HG03135 (cell line): ENCODE measurements at regions not wholly inside any gene's neighbourhood (a gene's known extent, or its start where the extent isn't known, plus 50 kb on each side); places are given as distances from the start of the nearest gene placed in this dataset.
"Not testable (repeated sequence)": the region's sequence is repeated elsewhere in the genome, so short reads cannot be mapped to it uniquely, and the experiment has no call there.

ENCODE experiments used
- ATAC-seq: cut with Tn5 transposase; IDR thresholded peaks from one replicate; pipeline ENCODE4 v1.9.1; 2021; ENCODE audit warnings: mild to moderate bottlenecking, moderate library complexity; ENCODE audit not compliant: unreplicated experiment

- ATAC-seq, result no peak
Measured at GRCh38 chr6:67175101-67175500, 1460.0 kb upstream of the ADGRB3 start.

DNA sequence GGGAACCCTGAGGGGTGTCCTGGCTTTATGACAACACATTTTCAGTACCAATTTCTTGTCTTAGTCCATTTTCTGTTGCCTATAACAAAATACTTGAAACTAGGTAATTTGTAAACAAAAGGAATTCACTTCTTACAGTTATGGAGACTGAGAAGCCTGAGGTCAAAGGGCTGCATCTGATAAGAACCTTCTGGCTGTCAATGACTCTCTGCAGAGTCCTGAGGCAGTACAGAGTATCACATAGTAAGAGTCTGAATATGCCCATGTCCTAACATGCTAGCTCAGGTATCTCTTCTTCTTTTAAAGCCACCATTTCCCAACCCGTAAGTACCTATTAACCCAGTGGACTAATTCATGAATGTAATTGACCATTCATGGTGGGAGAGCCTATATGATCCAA lies 1458.6 kb upstream of the EYS start:
- no peak for ATAC-seq

DNA sequence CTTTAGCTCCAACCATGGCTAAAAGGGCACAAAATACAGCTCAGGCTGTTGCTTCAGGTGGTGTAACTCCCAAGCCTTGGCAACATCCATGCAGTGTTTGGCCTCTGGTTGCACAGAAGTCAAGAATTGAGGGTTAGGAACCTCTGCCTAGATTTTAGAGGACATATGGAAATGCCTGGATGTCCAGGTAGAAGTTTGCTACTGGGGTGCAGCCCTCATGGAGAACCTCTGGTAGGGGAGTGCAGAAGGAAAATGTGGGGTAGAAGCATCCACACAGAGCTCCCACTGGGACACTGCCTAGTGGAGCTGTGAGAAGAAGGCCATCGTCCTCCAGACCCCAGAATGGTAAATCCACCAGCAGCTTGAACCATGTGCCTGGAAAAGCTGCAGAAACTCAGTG lies 1453.8 kb upstream of the EYS start:
- ATAC-seq, result no peak

DNA sequence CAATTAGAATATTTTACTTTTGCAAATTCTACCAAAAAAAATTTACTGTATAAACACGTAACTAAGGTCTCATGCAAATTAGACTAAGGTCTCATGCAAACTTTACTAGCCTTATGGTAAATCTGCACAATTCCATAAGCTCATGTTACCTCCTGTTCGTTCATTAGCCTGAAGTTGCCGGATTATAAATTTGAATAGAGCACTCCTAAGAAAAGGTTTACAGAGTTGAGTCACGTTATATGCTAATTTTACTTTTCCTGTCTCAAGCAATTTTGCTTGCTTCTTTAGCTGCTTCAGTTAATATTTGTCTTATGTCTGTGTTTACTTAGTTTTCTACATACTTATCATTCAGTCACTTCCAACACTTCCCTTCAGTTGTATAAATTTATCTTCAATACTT lies 1434.0 kb upstream of the EYS start:
- no peak for ATAC-seq

GRCh38 chr6:67133973-67134372 lies 1426.9 kb upstream of the EYS start:
- no peak for ATAC-seq

DNA sequence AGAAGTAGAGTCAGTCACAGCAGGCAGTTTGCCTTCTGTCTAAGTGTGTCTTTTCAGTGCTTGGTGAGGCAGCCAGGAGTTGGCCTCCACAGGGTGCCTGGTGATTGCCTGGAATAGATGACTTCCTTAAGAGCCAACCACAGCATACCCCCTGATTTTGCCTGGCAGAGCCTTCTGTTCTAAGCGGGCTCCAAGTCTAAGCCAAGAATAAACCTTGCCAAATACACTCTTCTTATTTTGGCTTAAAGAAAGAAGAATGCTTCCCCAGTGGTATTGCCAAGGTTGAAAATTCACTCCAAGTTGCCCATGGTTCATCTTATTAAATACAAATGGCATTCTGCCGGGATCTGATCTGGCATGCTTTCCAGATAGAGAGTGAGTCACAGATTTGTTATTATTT lies 1424.8 kb upstream of the EYS start:
- ATAC-seq, result no peak

DNA sequence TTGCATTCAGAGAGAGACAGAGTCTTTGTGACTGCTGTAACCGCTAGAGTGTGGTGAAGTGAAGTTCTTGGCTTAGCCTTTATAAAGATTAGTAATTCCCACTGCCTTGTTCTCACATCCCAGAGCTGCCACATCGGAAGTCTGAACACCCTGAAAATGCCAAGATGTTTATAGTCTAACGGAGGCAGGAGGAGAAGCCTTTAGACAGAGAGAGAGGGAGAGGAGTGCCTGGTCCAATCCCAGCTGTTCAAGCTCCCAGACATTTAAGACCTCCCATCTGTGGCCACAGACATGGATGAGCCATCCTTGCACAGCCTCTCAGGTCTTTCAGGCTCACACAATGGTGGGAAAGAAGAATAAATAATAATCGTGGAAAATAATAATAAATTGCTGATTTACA lies 1422.8 kb upstream of the EYS start:
- no peak for ATAC-seq

- ATAC-seq, result no peak
Measured at GRCh38 chr6:67127041-67127440, 1420.0 kb upstream of the EYS start.

DNA sequence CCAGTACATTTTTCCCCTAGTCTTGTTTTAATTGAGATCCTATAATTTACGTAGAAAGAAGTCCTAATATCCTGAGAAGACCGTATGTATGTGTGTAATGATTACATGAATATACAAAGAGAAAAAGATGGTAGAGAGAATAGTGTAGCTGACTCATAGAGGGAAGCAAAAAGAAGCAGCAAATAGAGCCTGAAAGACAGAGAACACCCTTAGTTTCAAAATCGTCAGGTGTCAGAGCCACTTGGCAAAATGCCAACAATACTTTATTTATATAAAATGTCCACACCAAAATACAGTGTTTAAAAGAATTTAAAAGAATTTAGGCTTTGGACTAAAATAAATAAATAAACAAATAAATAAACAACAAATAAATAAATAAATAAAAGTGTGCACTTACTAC lies 1414.1 kb upstream of the EYS start:
- ATAC-seq, result no peak

DNA sequence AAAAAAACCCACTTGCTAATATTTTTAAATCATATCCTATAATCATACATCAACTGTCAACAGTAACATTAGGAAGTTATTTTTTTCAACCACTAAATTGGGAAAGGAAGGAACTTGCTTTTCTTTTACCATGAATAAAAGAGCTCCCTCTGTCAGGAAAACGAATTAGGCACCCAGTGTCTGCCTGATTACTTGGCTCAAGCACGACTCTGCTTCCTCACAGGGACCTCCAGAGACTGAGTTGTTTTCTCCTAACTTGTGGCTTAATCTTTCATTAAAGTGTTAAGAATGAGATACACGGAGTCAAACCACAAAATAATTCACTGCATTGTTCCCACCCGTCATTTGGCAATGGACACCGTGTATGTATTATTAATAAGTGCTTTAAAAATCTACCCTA lies 1405.1 kb upstream of the EYS start:
- no peak for ATAC-seq

DNA sequence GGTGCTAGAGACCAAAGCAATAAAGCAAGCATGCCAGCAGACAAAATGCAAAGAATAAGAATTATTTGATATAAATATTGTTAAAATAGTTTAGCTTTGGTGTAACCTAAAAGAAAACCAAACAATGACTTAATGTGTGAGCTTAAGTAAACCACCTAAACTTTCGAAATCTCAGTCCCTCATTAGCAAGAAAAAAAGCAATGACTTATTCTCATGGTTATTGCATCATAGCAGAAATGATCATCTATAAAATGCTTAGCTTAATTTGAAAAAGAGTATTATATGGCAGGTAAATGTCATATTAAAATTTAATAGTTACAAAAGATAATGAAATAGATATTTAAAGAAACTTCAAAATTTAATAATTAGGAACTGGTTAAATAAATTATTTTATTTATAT lies 1395.7 kb upstream of the EYS start:
- no peak for ATAC-seq

- ATAC-seq, result not testable (repeated sequence)
Measured at GRCh38 chr6:67095618-67096226, 1388.7 kb upstream of the EYS start.

- no peak for ATAC-seq
Measured at GRCh38 chr6:67094431-67094946, 1387.5 kb upstream of the EYS start.

DNA sequence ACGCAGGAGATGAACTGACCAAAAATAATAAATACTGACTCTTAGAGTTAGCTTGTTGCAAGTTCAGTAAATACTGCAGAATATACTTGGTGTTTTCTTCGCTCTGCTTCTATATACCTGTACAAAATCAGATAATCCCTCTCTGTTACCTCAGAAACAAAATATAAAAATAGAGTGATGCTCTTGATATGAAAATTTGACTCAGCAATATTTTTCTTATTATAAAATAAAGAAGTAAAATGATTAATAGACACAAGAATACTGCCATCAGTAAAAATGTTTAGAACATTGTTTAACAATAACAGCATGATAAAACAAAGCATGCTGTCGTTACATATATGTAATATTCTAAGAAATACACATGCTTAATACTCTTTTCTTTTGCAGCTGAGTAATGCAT lies 1366.9 kb upstream of the EYS start:
- no peak for ATAC-seq

- ATAC-seq, result no peak
Measured at GRCh38 chr6:67068781-67069180, 1361.8 kb upstream of the EYS start.

DNA sequence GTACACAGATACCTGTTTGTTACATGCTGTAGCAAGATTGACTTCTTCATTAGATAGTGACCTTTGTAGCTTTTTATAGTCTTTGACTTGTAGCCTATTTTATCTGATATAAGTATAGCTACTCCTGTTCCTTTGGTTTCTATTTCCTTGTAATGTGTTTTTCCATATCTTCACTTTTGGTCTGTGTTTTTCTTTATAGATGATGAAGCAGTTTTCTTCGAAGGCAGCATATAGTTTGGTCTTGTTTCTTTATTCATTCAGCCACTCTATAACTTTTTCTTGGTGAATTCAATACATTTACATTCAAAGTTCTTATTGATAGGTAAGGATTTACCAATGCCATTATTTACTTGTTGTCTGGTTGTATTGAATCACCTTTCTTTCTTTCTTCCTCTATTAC lies 1357.3 kb upstream of the EYS start:
- no peak for ATAC-seq

GRCh38 chr6:67047996-67048395 lies 1341.0 kb upstream of the EYS start:
- no peak for ATAC-seq

DNA sequence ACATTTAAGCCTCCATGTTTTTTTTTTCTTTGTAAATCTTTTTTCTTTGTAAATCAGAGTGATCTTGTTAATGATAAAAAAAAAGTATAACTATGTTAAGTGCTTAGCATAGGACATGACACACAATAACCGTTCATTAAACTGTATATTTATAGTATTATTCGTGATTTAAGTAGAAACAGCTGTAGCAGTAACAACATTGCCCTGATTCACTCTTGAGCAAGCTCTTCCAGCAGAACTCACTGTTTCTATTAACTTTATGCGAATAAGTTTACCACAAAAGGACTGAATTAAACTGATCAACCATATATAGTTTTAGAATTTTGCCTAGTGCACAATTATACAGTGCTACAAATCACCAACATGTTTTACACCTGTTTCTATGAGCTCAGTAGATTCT lies 1338.0 kb upstream of the EYS start:
- ATAC-seq, result no peak

GRCh38 chr6:67031451-67031850 lies 1324.4 kb upstream of the EYS start:
- ATAC-seq, result no peak

DNA sequence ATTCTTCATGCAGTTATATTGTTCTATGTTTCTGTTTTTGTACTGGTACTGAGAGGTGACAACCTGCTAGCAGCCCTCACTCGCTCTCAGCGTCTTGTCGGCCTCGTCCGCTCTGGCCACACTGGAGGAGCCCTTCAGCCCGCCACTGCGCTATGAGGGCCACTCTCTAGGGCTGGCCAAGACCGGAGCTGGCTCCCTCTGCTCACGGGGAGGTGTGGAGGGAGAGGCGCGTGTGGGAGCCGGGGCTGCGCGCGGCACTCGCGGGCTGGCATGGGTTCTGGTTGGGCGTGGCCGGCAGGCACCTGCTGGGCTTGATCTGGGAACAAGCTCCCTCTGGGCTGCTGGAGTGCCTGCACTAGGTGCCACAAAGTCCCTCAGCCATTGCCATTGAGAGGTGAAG lies 1323.8 kb upstream of the EYS start:
- ATAC-seq, result no peak

- ATAC-seq, result no peak
Measured at GRCh38 chr6:67016921-67017460, 1310.0 kb upstream of the EYS start.

DNA sequence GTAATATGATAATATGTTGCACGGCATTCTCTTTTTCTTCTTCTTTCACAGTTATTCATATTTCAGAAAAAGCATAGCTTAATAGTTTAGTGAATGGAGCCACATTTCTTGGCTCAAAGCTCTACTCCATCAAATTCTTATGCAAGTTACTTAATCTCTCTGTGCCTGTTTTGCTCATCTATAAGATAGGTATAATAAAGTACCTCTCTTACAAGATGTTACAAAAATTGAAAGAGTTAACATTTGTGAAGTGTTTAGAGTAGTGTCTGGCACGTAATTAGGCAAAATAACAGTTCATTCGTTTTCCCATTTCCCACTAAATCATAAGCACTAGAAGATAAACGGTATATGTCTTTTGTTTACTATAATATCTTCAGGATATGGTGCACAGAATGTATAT lies 1304.4 kb upstream of the EYS start:
- no peak for ATAC-seq

DNA sequence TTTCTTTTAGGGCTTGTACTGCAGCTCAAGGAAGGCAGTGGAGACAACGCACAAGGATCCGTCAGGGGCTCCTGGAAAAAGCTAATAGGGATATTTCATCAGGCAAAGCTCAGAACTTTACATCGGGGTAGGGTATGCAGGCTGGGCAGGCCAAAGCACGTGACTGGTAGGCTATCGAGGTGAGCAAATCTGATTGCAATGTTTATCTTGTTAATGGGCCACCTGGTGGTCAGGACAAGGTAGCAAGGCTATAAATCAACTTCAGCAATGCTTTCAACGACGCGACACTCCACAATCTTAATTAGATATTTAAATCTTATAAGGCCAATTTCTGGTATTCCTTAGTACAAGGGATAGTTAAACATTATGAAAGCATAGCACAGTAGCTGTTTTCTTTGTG lies 1302.8 kb upstream of the EYS start:
- no peak for ATAC-seq
